HEK293T (cell line): ENCODE measurements at regions not wholly inside any gene's neighbourhood (a gene's known extent, or its start where the extent isn't known, plus 50 kb on each side); places are given as distances from the start of the nearest gene placed in this dataset.

Source experiments
- ARNT ChIP-seq: fragments of 450-650 bp; IDR thresholded peaks from 2 replicates; pipeline ENCODE4 v1.6.1; 2017; ENCODE audit warnings: mild to moderate bottlenecking
- BHLHE40 ChIP-seq: fragments of 450-650 bp; IDR thresholded peaks from 2 replicates; pipeline ENCODE4 v1.6.1; 2016; ENCODE audit warnings: mild to moderate bottlenecking, moderate library complexity, borderline replicate concordance
- FOXK2 ChIP-seq: fragments of 450-650 bp; IDR thresholded peaks from 2 replicates; pipeline ENCODE4 v1.6.1; 2016; ENCODE audit warnings: mild to moderate bottlenecking
- FOXM1 ChIP-seq: fragments of 450-650 bp; IDR thresholded peaks from 2 replicates; pipeline ENCODE4 v1.6.1; 2017; ENCODE audit warnings: mild to moderate bottlenecking, borderline replicate concordance
- L3MBTL2 ChIP-seq: fragments of 450-650 bp; conservative IDR thresholded peaks from 2 replicates; pipeline ENCODE4 v1.6.1; 2016; ENCODE audit warnings: mild to moderate bottlenecking
- SUZ12 ChIP-seq: fragments of 450-650 bp; IDR thresholded peaks from 2 replicates; pipeline ENCODE4 v1.6.1; 2016; ENCODE audit warnings: mild to moderate bottlenecking
- TARDBP ChIP-seq: fragments of 450-650 bp; IDR thresholded peaks from 2 replicates; pipeline ENCODE4 v1.6.1; 2016
- ZNF384 ChIP-seq: fragments of 450-650 bp; IDR thresholded peaks from 2 replicates; pipeline ENCODE4 v1.6.1; 2016

- TF ChIP-seq FOXK2 (no peak), BHLHE40 (no peak), ZNF384 (no peak), TARDBP (no peak), SUZ12 (no peak), L3MBTL2 (no peak), ARNT (no peak), FOXM1 (no peak)
Measured at GRCh38 chr9:42388846-42389245, 205.4 kb downstream of the SPATA31A6 start.
